C1 segment of cervical spinal cord (tissue), 14 donors: ENCODE measurements at regions not wholly inside any gene's neighbourhood (a gene's known extent, or its start where the extent isn't known, plus 50 kb on each side); places are given as distances from the start of the nearest gene placed in this dataset.

Experiments
- DNase-seq, 14 donors: peaks; one replicate each; lab custom pipeline; 2025; lab: John Stamatoyannopoulos, UW

GRCh38 chr5:113900816-113901215 lies 387.3 kb downstream of the YTHDC2 start:
- peak in 2 of 14 donors; percentile 4 to 52 for DNase-seq

- DNase-seq = no peak
These were observed 388.2 kb downstream of the YTHDC2 start for GRCh38 chr5:113901718-113902117.

DNA sequence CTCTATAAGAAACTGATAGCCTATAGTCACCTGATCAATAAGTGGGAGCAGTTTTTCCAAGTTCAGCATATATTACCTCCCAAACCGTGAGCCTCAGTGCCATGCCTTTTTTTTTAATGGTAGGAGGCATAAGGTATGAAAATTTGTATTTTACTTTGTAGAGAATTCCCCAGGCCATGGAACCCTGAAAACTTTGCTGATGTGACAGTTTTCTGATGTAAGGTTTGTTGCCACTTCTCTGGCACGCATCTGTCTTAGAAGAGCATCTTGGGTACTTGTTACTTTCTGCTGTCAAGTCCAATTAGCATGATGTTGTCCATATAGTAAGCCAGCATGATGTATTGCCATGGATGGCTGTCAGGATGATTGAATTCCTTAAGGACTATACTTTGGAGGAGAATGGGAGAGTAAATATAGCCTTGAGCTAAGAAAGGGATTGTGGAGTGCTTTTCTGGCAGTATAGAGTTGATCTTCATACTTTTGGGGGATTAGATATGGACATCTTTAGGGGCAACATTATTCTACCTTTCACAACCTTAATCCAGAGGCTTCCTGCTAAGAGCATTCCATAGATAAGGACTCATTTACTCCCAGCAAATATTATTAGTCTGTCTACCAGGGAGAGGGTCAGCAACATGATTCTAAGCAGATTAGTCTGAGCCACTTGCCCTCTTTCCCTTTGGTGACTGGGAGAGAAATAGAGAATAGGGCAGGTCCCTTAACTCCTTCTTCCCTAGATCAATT lies 389.6 kb downstream of the YTHDC2 start:
- DNase-seq = no peak

- DNase-seq = no peak
These were observed 396.3 kb downstream of the YTHDC2 start for GRCh38 chr5:113909782-113910181.

GRCh38 chr5:113917997-113918396 lies 404.5 kb downstream of the YTHDC2 start:
- no peak for DNase-seq

DNA sequence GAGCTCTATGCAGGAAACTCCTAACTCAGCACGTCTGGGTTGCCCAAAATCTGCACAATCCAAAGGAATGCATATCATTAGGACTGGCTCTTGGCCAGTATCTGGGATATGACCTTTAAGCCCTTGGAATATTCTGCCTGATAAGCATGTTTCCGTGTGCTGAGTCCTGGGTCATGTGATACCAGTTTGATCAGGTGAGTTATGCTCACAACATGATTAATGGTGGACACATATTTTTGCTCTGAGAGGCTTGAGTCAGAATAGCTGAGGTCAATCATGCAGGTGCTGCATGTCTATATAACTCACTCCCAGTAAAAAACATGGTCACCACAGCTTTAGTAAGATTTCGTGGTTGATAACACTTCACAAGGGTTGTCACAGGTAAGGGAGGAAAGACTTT lies 408.8 kb downstream of the YTHDC2 start:
- DNase-seq = no peak

DNA sequence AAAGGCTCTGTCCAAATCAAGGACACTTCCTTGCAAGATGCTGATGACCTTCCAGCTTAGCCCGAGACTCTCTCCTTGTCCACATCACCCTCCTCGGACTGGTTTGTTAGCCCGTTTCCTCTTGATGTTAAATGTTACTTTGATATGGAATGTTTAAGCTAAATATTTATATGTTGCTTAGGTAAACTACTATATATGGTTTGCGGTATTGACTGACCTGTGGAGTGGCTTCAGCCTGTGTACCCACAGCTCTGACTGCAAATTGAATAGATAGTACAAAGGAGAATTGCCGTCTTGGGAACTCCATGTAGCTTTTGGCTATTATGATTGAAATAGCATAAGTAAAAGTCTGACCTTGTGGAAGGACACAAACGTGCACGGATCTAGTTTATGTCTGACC lies 422.0 kb downstream of the YTHDC2 start:
- DNase-seq = no peak

DNA sequence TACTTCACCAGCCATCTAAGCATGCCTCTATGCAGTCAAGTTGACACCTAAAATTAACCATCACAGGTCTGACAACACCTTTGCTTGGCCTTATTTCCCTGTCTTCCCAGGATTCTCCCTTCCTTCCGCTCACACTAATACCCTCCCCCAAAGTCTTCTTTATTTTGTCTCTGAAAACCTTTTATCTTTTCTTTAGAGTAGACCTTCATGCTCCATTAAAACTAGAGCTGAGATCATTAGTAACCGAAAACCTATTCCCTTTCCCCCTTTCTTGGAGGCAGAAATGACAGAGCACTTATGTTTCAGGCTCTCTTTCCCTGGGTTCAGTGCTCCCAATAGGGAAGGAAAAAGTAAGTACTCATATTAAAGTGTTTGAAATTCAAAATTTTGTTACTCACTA lies 423.8 kb downstream of the YTHDC2 start:
- no peak for DNase-seq

DNA sequence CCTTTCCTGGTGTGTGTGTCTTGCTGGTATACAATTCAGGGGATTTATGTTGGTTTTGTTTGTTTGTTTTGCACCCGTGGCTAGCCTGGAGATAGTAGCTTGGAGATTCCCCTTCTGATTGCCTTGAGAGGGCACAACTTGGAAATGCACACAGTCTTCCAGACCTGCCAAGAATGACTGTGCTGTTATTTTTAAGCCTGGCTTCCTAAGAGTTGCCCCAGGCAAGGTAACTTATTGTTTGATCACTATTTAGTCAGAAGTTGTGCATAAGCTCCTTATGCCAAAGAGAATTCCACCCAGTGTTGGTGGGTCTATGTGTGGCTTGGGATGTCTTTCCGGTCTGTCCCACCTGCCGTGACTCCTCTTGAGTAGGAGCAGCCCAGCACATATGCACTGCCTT lies 421.9 kb upstream of the KCNN2 start:
- no peak for DNase-seq

DNA sequence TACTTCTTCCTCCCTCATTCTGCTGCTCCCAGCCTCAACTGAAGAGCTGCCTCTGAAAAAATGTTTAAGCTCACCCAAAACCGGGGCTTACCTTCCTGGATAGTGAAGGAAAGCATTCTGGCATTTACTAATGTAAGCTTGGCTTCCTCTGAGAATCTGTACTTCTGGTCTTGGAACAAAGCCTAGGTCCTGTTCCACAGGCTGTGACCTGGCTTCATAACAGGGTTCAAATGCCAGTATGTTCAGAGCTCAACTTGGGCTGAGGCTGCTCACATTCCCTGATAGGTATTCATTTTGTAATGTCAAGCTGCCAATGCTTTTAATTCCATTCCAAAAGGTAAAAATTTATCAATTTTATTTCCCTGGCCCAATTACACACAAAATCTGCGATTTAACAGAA lies 411.7 kb upstream of the KCNN2 start:
- DNase-seq = no peak

DNA sequence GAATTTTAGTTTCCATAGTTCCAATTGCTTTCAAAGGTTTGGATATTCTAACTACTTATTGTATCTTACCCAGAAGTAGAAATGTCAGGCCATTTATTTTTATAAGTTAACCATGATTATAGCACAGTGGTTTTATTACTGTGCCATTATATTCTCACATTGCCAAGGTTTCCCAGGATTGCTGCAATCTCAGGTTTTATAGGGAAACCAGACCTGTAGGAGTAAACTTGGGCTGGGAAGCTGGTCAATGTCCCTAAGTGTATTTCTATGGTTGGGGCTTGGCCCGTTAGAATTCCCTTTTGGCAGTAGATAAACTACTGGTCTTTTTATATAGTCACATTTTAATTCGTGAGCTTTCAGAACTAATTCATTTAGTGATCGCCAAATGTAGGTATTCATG lies 396.6 kb upstream of the KCNN2 start:
- DNase-seq = no peak

- no peak for DNase-seq
These were observed 392.0 kb upstream of the KCNN2 start for GRCh38 chr5:113969901-113970300.

DNA sequence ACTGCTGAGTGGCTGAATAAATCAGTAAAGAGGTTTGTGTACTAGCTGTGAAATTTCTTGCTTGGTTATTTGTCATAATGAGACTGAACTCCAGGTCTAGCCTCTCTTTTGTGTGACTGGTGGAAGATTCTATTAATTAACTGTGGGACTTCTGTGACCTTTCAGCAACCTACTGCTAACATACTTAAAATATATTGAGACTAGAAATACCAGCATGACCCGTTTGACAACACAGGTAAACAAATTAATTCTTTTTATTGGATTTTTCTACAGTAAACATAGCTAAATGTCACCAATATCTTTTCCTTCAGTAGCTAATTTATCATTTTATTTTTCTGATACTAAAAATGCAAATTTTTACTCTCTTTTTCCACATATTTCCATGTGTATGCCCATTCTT lies 390.4 kb upstream of the KCNN2 start:
- DNase-seq = no peak

- DNase-seq = no peak
These were observed 386.9 kb upstream of the KCNN2 start for GRCh38 chr5:113974976-113975375.

DNA sequence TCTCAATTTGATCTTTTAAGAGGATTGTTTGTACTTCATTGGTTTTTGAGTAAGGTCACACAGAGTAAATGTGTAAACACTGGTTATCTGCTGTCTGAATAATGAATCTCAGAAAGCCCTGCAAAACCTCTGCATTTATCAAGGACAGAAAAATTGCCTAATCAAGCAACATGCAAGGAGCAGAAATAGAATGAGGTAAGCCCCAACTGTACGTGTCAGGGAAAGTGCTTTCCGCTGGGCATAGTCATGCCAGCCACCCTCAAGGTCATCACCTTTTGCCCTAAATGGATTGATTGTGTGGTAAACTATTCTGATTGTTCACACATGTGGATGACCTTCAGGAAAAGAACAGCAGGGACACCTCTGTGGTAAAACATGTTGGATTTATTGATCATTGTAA lies 376.9 kb upstream of the KCNN2 start:
- no peak for DNase-seq

GRCh38 chr5:113985505-113985904 lies 376.4 kb upstream of the KCNN2 start:
- no peak for DNase-seq

DNA sequence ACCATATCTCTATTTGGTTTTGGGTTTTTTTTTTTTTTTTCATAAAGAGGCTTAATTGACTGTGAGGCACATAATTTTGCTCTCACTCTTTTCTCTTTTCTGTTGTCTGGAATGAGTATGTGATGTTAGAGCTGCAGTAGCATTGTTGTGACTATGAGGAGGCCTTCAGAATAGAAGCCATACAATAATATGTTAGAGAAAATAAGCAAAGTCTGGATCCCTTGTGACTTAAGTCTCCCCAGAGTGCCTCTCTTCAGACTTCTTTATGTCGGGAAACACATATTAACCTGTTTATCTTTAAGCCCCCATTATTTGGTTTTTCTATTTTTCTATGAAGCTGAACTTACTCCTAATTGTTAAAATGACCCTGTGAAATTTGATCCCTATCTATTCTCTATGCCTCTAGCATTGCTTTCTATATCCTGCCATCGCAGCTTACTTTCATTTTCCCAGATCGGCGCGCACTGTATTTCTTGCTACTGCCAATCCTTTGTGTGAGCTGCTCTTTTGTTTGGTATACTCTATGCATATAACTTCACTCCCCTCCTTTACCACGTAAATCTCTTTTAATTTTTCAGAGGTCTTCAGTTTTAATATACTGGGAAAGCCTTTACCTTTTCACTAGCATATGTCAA lies 372.5 kb upstream of the KCNN2 start:
- DNase-seq = no peak

GRCh38 chr5:113989913-113990305 lies 372.0 kb upstream of the KCNN2 start:
- no peak for DNase-seq

DNA sequence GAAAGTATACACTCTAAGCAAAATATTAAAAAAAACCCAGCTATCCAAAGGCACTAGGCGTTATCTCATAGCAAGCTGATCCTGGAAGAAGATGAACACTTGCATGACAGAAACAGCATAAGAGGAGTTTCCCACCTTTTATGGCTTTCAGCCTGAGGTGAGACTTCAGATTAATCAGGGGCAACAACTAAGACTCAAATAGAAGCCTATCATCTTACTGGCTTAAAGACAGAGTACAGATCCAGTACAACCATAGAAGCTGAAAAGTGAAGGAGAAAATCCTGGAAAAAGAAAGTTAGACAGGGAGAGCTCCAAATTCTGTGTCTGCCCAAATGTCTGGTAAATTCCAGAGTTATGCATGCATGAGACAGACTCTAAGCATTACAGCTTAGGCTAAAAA lies 360.8 kb upstream of the KCNN2 start:
- no peak for DNase-seq

DNA sequence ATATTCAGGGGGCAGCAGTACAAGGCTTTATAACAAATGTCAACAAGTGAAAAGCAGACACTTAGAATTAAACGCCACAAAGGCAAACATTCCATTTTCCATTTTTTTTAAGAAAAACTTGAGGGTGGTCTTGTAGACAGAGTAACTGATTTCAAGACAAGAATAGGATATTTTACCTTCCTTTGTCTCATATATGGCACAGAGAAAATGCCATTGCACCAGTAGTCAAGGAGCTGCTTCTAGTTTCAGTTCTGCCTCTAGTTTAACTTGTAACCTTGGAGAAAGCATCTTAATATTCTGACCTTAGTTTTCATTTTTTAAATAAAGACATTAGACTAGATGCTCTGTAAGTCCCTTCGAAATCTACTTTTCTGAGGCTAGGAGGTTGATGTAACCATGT lies 355.3 kb upstream of the KCNN2 start:
- DNase-seq = no peak

DNA sequence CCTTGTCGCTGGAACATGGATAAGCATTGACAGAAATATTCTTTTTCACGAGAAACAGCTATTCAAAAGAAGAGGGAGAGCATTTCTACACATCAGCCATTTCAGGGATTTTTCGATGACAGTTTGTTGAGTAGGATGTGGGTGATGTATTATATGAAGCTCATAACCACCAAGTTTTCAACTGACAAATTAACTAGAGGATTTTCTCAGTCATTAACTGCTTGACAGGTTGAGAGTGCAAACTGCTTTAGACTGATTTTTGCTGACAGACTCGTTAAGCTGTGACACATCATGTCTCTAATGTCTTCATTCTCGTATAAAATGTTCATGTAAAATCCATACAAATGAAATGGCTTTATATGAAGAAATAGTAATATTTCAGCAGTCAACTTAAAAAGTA lies 354.2 kb upstream of the KCNN2 start:
- DNase-seq = no peak

DNA sequence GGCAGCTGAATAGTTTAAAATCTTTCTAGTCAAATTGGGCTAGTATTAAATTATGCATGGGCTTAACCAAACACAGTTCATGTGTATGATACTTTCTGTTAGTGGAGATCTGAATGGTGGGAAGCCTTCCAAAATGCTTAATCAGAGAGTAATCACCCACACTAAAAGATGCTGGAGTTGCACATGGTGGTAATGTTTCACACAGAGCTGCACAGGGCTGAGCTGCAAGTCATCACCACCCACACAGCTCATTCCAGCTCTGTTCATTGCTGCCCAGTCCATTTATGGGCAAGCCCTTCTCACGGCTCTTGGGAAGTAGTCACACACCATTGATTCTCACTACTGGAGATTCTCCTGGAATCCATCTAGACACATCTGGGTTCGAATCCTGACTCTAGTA lies 351.5 kb upstream of the KCNN2 start:
- DNase-seq = no peak

DNA sequence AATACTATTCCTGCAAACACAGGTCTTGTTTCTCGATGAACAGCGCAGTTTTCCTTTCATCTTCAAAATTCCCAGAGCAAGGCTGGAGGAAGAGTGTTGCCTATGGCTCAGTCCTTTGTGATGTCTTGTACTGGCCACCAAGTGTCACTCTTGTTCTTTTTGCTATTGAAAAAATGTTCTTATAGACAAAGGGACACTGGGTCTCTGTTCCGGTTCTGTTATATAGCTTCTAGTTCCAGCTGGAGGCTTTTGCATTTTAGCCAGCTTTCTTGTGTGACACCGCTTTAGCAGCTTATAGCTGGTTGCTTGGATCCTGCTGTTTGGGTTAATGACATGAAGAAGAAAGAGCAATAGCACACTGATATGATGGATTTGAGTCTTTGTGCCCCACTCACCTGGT lies 343.7 kb upstream of the KCNN2 start:
- peak in 2 of 14 donors; percentile 2 to 21 for DNase-seq

DNA sequence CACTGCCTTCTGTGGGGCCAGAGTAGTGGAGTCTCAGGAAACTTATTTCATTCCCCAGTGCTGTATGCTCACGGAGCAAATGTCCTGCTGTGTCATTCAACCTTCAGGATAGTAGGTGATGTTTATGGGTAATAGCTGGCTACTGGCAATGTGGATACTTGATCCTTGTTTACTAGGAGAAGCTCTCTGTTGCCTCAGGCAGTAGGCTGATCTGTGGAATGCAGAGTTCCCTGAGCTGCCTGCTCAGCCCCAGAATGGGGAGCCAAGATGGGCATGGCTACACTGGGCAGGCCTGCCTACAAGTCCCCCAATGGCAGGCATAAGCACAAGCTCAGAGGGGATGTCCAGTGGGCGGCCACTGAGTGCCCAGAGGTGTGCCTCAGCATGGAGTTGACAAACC lies 323.1 kb upstream of the KCNN2 start:
- no peak for DNase-seq
